ENCODE measurements at regions not wholly inside any gene's neighbourhood (a gene's known extent, or its start where the extent isn't known, plus 50 kb on each side); places are given as distances from the start of the nearest gene placed in this dataset.

- no peak for FAIRE-seq
Observed at GRCh38 chr3:187618722-187619121, 51.5 kb downstream of the SST start.

DNA sequence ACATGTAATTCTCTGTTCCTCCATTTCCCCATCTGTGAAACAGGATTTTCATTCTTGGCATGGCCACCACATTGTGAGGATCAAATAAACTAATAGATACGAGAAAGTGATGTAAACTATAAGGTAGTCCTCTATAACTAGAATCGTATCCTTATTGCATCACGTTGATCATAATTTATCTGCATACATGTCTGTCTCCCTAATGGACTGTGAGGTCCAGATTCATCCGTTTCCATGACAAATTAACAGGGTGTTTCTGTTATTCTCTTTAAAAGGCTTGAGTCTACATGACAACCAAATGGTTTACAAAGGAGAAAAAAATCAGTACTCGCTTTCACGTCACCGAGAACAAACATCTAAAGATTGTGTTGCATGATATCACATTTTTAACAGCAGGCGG, 53.0 kb downstream of the SST start:
- FAIRE-seq: no peak

DNA sequence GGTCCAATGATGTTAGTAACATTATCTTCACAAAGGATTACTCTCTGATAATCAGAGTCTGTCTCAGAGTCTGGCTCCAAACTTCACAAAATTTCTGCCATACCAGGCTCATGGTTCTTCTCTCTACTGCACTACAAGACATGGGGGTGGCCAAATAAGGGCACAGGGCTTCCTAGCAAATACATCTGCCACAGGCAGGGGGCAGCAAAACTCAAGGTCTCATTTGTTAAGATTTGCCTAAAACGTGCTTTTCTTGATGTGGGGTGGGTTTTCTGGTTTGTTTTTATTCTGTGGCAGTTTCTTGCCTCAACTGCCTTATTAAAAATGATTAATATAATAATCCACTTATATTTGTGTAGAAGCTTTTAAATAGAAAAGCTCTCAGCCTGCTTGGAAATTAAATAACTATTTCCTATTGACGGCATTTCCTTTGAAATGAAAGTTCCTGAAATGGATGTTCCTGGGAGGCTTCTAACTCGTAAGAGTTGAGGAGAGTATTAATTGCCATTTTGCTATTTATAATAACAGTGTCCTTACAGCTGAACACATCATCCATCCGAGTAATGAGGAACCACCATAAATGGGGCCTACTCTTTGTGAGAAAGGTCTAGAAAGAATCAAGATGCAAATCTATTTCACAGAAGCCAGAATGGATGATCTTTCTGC, 53.8 kb downstream of the SST start:
- FAIRE-seq: no peak

GRCh38 chr3:187615630-187616029, 54.6 kb downstream of the SST start:
- FAIRE-seq: no peak

GRCh38 chr3:187612656-187613055, 57.5 kb downstream of the SST start:
- FAIRE-seq: no peak

DNA sequence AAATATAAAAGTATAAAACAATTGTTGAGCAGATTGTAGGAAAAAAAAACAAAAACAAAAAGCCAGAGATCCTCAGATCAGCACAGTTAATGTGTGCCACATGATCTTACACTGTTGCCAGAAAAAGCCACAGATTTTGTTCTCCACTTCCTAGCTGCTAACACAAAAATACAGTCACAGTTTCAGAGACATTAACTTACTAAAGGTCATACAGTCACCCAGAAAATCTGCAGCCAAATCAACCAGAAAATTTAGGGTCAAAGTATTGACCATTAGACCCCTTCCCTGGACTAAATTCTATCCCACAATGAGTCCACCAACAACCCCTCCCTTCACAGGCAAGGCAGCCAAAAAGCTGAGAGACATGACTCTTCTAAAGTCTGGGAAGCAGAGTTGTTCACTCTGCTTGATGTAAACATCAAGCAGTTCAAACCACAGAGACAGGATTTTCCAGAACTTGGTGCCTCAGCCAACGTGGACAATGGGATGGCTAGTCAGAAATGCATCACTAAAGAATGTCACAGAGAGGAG, 59.1 kb downstream of the SST start:
- no peak for FAIRE-seq

DNA sequence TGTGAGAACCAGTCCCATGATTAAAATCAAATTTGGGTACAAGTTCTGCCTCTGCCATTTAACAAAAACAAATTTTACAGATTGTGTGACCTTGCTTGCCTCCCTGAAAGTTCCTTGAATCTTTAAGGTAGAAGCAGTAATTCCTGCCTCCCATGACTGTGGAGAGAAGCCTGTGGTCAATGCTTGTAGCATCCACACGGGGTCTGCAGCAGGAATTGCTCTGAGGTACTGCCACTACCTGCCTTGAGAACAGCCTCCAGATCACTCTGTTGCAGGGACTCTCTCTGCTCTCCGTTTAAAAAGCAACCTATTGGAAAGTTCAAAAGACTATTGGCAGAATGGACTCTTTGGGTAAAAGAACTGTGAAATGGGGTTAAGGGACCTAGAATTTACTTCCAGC, 75.9 kb downstream of the SST start:
- no peak for FAIRE-seq

- no peak for FAIRE-seq
Observed at GRCh38 chr3:187593451-187593850, 76.7 kb downstream of the SST start.

- FAIRE-seq: no peak
Observed at GRCh38 chr3:187590861-187591576, 79.2 kb downstream of the SST start.

DNA sequence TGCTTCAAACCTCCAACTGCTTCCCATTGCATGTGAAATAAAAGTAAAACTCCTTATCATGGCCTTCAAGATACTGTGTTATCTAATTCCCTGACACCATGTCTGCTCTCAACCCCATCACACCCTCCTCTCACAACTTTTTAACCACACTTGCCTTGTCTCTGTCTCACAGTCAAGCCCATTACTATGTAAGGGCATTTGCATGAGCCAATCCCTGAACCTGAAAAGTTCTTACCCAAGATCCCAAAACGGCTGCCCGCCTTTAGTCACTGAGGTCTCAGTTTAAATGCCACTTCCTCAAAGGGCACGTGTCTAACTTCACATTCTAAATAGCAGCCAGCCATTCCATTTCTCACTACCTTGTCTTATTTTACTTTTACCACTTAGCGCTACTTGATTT, 83.1 kb downstream of the SST start:
- no peak for FAIRE-seq

DNA sequence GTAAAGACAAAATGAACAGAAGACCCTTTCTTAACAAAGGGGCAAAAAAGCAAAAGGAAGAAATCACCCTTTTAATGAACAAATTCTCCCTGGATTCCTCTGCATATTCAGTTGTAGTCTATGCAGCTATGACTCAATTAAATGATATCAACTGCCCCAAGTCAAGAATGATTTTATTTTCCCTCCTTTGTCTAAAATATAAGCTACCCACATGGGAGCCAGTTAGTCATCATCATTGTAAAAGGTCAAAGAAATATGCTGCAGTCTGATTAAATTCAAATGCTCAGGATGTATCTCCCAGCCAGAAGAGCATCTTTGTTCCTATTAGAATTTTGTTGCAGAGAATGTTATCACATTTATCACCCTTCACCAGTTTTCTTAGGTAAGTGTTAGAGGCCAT, 84.0 kb downstream of the SST start:
- no peak for FAIRE-seq

GRCh38 chr3:187572441-187572840, 97.8 kb downstream of the SST start:
- FAIRE-seq: no peak

- no peak for FAIRE-seq
Observed at GRCh38 chr3:187571701-187572100, 98.5 kb downstream of the SST start.

DNA sequence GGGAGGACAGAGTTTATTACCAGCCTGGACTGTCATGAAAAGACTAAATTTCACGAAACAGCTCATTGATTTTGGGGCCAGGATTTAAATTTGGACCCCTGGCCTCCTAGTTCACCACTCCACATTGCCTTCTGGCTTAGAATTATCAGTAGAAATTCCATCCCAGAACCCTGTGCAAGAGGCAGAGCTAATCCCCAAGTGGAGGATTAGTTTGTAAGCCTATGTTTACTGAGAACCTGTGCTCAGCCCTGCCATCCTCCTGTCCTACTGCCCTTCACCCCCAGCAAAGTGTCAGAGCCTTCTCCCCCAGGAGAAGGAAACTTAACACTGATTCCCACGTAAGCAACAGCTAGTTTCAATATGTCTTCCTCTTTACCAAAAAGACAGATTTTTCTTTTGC, 99.4 kb downstream of the SST start:
- FAIRE-seq: no peak

DNA sequence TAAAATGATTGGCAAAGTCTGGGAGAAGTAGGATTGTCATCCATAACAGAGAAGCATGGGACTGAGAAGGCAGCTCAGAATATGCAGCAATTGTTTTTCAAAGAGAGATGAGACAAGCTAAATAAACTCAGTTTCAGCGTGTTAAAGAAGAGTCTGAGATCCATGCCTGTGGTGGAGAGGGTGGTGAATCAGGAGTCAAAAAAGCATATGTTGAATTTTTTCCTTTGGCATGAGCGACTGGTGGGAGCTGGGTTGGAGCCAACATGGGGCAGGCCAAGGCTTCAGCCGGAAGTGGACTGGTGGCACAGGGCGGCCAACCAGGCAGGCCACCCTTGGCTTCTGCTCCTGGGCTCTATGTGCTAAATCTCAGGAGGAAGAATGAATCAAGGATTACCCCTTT, 102.0 kb downstream of the SST start:
- no peak for FAIRE-seq

GRCh38 chr3:187567661-187568121, 102.5 kb downstream of the SST start:
- FAIRE-seq: no peak

GRCh38 chr3:187567021-187567420, 103.2 kb downstream of the SST start:
- FAIRE-seq: no peak

DNA sequence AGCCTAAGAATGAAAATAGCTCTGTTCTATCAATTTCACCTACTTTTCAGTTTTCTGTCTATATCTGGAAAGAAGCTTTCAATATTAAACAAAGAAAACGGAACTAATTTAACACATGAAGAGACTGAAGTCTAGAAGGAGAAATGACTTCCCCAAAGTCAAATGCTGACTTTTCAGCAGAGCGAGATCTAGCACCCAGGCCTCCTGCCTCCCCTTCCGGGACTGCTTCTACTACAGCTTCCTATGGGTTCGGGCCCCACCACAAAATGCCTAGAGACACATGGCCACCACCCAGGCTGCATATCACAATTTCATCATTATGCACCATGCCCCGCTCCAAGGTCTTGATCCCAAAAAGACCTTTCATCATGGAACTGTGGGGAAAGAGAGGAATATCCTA, 104.5 kb downstream of the SST start:
- FAIRE-seq: no peak

GRCh38 chr3:187558990-187559389, 111.2 kb downstream of the SST start:
- no peak for FAIRE-seq

- FAIRE-seq: no peak
Observed at GRCh38 chr3:187551416-187551815, 118.8 kb downstream of the SST start.

DNA sequence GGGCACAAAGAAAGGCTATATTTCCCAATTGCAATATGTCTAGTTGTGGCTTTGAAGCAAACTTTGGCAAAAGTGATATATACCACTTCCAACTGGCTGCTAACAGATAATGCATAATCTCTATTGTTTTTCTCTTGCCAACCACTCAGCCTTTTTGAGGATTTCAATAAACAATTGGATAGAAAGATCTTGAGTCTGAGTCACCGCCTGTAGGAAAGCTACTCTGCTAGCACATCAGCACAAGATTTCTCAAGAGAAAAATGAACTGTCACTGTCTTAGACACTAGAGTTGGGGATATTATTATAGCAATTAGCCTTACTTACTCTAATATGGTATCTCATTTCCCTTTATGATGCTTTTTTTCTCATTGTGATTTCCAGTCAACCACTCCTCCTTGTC, 119.7 kb downstream of the SST start:
- no peak for FAIRE-seq

GRCh38 chr3:187545366-187545765, 124.8 kb downstream of the SST start:
- FAIRE-seq: no peak

- no peak for FAIRE-seq
Observed at GRCh38 chr3:187544326-187544725, 125.9 kb downstream of the SST start.

DNA sequence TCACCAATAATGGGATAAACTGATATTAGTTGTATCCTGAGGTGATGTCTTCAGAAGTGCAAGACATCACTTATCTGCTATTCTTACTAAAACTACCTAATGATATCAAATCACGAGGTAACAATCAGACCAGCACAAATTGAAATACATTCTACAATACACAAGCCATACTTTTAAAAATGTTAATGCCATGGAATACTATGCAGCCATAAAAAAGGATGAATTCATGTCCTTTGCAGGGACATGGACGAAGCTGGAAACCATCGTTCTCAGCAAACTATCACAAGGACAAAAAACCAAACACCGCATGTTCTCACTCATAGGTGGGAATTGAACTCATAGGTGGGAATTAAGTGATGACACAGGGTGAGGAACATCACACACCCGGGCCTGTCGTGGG, 129.3 kb downstream of the SST start:
- FAIRE-seq: no peak

GRCh38 chr3:187536185-187536584, 134.0 kb downstream of the SST start:
- FAIRE-seq: no peak

All from A204.1 (cell line).